HAP-1 (cell line): ENCODE measurements at regions not wholly inside any gene's neighbourhood (a gene's known extent, or its start where the extent isn't known, plus 50 kb on each side); places are given as distances from the start of the nearest gene placed in this dataset.

ENCODE experiments used
- DNase-seq, 2 experiments: peaks; one replicate each; pipeline ENCODE4 v3.0.0-alpha.2; 2016 to 2020; ENCODE audit warnings: low spot score in 2 of 2
- H3K27me3 ChIP-seq: fragments of 250-450 bp; sonication (Bioruptor Pico); 2 replicates; pipeline ENCODE4 v1.5.1; 2020; ENCODE audit warnings: low read depth, mild to moderate bottlenecking, moderate library complexity
- H3K36me3 ChIP-seq: fragments of 250-450 bp; sonication (Bioruptor Pico); replicated peaks from 2 replicates; pipeline ENCODE4 v1.5.1; 2020; ENCODE audit warnings: mild to moderate bottlenecking
- H3K4me1 ChIP-seq: fragments of 250-450 bp; sonication (Bioruptor Pico); 2 replicates; pipeline ENCODE4 v1.5.1; 2020; ENCODE audit warnings: mild to moderate bottlenecking
- H3K4me3 ChIP-seq: fragments of 250-450 bp; sonication (Bioruptor Pico); 2 replicates; pipeline ENCODE4 v1.5.1; 2020; ENCODE audit warnings: mild to moderate bottlenecking, moderate library complexity
- H3K9me3 ChIP-seq: fragments of 250-450 bp; sonication (Bioruptor Pico); 2 replicates; pipeline ENCODE4 v1.5.1; 2020; ENCODE audit warnings: mild to moderate bottlenecking, moderate library complexity
- in situ Hi-C: fragments of 300-500 bp; cut with MboI; formaldehyde crosslinking; loops from 3 replicates; pipeline ENCODE4 v1.14.3; 2020; ENCODE audit warnings: low sequenced_read_pairs, inconsistent platforms, mixed read lengths

DNA sequence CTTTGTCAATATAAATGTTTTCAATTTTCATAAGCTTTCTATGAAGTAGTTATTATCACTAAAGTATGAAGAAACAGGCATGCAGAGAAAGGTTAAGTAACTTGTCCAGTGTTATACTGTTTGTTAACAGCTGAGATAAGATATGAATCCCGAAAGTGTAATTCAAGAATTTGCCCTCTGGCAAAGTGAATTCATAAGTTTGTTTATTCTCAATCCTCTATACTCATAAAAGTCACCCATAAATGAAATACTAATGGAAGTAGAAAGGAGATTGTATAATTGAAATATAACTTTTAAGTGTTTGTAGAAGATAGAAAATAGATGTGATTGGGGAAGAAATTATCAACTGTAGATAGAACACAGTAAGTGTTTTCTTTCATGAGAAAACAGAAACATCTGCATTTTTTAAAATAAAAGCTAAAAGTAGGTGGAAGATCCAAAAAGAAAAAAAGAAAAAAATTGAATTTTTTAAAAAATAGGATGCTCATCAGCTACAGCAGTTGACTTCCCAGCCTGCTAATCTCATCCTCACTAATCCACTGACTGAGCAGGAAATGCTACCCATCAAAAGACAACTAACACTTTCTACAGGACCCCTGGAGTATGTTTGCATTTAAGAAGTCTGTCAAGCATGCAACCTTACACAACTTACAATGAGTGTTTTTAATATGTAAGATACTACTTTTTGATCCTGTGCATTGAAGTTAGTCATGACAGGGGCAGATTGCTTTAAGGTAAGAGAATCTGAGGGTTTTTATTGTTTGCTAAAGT, 878.1 kb downstream of the SI start:
- Histone ChIP-seq H3K4me3 (no peak overlapping the region), H3K9me3 (no peaks in the 10 kb centered on the region), H3K27me3 (no peaks in the 10 kb centered on the region), H3K36me3 (no peaks in the 10 kb centered on the region), H3K4me1 (no peaks in the 10 kb centered on the region)
- DNase-seq = no peak
- in situ Hi-C loops = no loop called here

DNA sequence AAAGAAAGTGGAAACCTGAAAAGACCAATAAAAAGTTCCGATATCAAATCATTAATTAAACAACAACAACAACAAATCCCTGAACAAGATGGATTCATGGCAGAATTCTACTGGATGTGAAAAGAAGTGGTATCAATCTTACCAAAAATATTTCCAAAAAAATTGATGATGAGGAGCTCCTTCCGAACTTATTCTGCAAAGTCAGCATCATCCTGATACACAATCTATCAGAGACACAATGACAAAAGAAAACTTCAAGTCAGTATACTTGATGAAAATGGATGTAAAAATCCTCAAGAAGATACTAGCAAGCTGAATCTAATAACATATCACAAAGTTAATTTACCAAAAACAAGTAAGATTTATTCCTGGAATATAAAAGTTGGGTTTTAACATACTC, 881.8 kb downstream of the SI start:
- in situ Hi-C loops = no loop called here
- H3K27me3 ChIP-seq = no peaks in the 10 kb centered on the region
- H3K36me3 ChIP-seq = no peaks in the 10 kb centered on the region
- no peaks in the 10 kb centered on the region for H3K9me3 ChIP-seq
- H3K4me3 ChIP-seq = no peak overlapping the region
- no peaks in the 10 kb centered on the region; the same call in 1 of the 2 replicates for H3K4me1 ChIP-seq
- no peak for DNase-seq

DNA sequence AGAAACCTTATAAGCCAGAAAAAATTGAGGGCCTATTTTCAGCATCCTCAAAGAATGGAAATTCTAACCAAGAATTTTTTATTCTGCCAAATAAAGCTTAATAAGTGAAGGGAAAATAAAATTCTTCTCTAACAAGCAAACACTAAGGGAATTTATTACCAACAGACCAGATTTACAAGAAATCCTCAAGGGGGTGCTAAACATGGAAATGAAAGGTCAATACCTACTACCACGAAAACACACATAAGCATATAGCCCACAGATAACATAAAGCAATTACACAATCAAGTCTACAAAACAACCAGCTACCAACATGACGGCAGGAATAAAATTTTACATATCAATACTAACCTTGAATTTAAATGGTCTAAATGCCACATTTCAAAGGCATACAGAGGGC, 883.5 kb downstream of the SI start:
- no peaks in the 10 kb centered on the region; the same call in 1 of the 2 replicates for H3K4me1 ChIP-seq
- H3K9me3 ChIP-seq = no peaks in the 10 kb centered on the region
- H3K4me3 ChIP-seq = no peak overlapping the region
- no peaks in the 10 kb centered on the region for H3K36me3 ChIP-seq
- DNase-seq = peak in 1 of 2 experiments; percentile 50
- no peaks in the 10 kb centered on the region for H3K27me3 ChIP-seq
- in situ Hi-C loops = no loop called here

DNA sequence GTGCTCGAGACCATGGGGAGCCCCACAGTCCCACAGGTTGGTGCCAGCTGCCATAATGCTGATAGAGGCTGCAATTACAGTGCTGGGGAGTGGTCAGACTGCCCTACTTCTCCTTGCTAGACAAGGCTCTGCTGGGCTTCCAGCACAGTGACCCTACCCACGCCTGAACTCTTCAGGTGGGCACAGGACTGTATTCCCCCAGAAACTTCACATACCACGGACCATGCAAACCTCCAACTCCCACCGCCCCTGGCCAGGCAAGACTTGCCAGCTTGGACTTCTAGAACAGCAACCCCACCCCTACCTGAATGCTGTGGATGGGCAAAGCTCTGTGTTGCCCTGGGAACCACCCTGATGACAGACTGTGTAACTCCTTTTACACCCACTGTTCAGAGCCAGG, 885.3 kb downstream of the SI start:
- in situ Hi-C loops = no loop called here
- no peaks in the 10 kb centered on the region for H3K36me3 ChIP-seq
- no peaks in the 10 kb centered on the region for H3K27me3 ChIP-seq
- H3K4me3 ChIP-seq = no peak overlapping the region
- H3K4me1 ChIP-seq = no peaks in the 10 kb centered on the region; the same call in 1 of the 2 replicates
- no peaks in the 10 kb centered on the region for H3K9me3 ChIP-seq
- no peak for DNase-seq

DNA sequence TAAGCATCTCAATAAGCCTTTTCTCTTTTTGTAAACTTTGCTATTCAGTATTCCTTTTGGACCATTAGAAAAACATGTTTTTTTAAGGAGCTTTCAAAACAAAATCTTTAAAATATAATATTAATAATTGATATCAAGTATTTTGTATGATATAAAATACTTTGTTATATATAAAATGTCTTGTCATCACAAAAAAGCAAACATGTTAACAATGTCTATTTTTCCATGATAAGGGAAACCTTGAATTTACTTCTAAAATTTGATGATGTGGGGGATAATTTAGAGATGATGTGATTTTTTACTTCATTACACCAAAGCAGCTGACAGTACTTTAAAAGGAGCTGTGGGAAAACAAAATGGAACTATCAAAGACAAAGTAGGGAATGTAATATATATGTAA, 887.7 kb downstream of the SI start:
- no peaks in the 10 kb centered on the region for H3K27me3 ChIP-seq
- no peak overlapping the region for H3K4me3 ChIP-seq
- in situ Hi-C loops = no loop called here
- no peak for DNase-seq
- 0 out of 2 replicates have a peak, but pooled peaks cover under 1% of the 10 kb centered on the region for H3K9me3 ChIP-seq
- H3K4me1 ChIP-seq = no peaks in the 10 kb centered on the region; the same call in 1 of the 2 replicates
- no peaks in the 10 kb centered on the region for H3K36me3 ChIP-seq

DNA sequence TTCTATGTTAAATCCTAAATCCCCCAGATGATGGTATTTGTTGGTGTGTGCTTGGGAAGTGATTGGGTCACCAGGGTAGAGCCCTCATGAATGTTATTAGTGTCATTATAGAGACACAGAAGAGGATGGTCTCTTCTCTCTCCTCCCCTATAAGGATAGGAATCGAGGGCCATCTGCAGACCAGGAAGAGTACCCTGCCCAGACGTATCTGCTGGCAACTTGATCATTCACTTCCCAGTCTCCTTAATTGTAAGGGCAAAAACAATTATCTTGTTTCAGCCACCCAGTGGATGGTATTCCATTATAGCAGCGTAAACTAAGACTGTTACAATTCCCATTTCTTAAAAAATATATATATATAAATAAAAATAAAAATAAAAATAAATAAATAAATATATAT, 892.2 kb downstream of the SI start:
- DNase-seq = no peak
- H3K36me3 ChIP-seq = no peaks in the 10 kb centered on the region
- H3K4me1 ChIP-seq = no peaks in the 10 kb centered on the region
- in situ Hi-C loops = no loop called here
- no peak overlapping the region for H3K4me3 ChIP-seq
- H3K9me3 ChIP-seq = 0 out of 2 replicates have a peak, but pooled peaks cover 3% of the 10 kb centered on the region
- H3K27me3 ChIP-seq = no peaks in the 10 kb centered on the region

DNA sequence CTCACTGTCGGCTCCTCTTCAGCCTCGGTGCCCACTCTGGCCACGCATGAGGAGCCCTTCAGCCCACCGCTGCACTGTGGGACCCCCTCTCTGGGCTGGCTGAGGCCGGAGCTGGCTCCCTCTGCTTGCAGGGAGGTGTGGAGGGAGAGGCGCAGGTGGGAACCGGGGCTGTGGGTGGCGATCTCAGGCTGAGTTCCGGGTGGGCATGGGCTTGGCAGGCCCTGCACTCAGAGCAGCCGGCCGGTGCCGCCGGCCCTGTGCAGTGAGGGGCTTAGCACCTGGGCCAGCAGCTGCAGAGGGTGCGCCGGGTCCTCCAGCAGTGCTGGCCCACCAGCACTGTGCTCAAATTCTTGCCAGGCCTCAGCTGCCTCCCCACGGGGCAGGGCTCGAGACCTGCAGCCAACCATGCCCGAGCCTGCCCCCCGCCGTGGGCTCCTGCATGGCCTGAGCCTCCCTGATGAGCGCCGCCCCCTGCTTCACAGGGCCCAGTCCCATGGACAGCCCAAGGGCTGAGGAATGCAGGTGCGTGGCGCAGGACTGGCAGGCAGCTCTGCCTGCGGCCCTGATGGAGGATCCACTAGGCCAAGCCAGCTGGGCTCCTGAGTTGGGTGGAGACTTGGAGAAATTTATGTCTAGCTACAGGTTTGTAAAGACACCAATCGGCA, 899.1 kb downstream of the SI start:
- no peaks in the 10 kb centered on the region for H3K27me3 ChIP-seq
- no peak for DNase-seq
- H3K9me3 ChIP-seq = no peaks in the 10 kb centered on the region
- H3K36me3 ChIP-seq = no peaks in the 10 kb centered on the region
- in situ Hi-C loops = no loop called here
- H3K4me1 ChIP-seq = no peaks in the 10 kb centered on the region
- H3K4me3 ChIP-seq = no peak overlapping the region

DNA sequence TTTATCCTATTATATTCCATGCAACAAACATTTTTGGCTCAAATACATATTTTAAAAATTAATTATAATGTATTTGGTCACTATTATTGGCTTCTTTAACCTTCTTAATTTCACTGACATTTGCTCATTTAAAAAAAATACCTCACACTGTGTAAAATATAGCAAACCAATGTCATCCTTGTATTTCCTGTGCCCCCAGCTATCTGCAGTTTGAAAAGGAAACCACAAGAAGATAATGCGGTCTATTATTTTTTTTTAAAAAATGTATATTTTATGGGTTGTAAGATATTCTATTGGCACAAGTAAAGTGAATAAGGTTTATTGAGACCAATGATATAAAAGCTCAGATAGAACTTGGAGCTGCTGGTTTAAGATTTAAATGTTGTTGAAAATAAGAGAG, 904.2 kb downstream of the SI start:
- no peak for DNase-seq
- H3K4me3 ChIP-seq = no peak overlapping the region
- H3K36me3 ChIP-seq = no peaks in the 10 kb centered on the region
- no peaks in the 10 kb centered on the region for H3K9me3 ChIP-seq
- no peaks in the 10 kb centered on the region for H3K27me3 ChIP-seq
- in situ Hi-C loops = no loop called here
- H3K4me1 ChIP-seq = no peaks in the 10 kb centered on the region

DNA sequence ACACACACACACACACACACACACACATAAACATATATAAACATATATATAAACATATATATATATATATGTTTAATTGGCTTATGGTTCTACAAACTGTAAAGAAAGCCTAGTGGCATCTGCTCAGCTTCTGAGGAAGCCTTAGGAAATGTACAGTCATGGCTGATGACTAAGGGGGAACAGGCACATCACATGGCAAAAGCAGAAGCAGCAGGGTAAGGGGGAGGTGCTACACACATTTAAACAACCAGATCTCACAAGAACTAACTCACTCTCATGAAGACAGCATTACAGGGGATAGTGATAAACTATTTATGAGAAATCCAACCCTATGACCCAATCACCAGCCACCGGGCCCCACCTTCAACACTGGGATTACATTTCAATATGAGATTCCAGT, 922.9 kb downstream of the SI start:
- no peak for DNase-seq
- in situ Hi-C loops = no loop called here

DNA sequence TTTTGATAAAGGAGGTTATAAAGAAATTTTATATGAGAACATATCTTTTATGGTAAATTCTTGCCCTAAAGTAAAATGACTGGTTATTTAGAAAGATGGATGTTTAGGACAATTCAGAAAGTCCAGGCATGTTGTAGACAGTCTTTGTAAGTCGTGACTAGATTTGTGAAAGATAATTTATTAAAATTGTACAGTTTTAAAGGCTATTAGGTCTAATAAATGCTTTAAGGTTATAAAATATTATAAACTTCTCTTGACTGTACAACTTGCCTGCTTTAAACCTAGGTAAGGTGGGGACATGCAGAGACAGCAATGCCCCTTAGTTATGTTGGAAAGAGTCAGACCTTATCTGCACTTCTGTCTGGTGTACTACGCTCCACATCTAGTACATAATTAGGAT, 933.5 kb downstream of the SI start:
- in situ Hi-C loops = no loop called here
- peaks cover 3% of the 10 kb centered on the region; the same call in 1 of the 2 replicates for H3K9me3 ChIP-seq

More for the DNA sequence above, 922.9 kb downstream of the SI start:
- Histone ChIP-seq H3K27me3 (no peaks in the 10 kb centered on the region), H3K36me3 (no peaks in the 10 kb centered on the region), H3K4me1 (no peaks in the 10 kb centered on the region), H3K4me3 (no peak overlapping the region), H3K9me3 (no peaks in the 10 kb centered on the region)

DNA sequence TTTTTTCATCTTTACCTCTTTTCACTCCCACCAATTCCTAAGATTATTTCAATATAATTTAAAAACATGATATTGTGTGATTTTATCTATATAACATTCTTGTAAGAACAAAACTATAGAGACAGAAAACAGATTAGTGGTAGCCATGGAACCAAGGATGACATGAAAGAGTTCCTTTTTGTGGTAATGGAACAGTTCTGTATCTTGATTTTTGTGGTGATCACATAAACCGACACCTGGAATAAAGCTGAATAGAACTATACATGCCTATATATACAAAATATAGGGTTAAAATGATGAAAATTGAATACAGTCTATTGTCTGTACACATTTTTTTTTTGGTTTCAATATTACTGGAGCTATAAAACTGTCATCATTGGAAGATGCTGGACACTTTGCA, 945.4 kb downstream of the SI start:
- H3K4me1 ChIP-seq = peaks cover 5% of the 10 kb centered on the region; the same call in 1 of the 2 replicates
- H3K27me3 ChIP-seq = no peaks in the 10 kb centered on the region
- no peaks in the 10 kb centered on the region for H3K9me3 ChIP-seq
- in situ Hi-C loops = no loop called here
- no peak overlapping the region for H3K4me3 ChIP-seq
- no peaks in the 10 kb centered on the region for H3K36me3 ChIP-seq
- no peak for DNase-seq

More for the DNA sequence above, 933.5 kb downstream of the SI start:
- no peak for DNase-seq
- H3K4me1 ChIP-seq = no peaks in the 10 kb centered on the region
- no peaks in the 10 kb centered on the region for H3K36me3 ChIP-seq
- no peaks in the 10 kb centered on the region for H3K27me3 ChIP-seq
- no peak overlapping the region for H3K4me3 ChIP-seq

DNA sequence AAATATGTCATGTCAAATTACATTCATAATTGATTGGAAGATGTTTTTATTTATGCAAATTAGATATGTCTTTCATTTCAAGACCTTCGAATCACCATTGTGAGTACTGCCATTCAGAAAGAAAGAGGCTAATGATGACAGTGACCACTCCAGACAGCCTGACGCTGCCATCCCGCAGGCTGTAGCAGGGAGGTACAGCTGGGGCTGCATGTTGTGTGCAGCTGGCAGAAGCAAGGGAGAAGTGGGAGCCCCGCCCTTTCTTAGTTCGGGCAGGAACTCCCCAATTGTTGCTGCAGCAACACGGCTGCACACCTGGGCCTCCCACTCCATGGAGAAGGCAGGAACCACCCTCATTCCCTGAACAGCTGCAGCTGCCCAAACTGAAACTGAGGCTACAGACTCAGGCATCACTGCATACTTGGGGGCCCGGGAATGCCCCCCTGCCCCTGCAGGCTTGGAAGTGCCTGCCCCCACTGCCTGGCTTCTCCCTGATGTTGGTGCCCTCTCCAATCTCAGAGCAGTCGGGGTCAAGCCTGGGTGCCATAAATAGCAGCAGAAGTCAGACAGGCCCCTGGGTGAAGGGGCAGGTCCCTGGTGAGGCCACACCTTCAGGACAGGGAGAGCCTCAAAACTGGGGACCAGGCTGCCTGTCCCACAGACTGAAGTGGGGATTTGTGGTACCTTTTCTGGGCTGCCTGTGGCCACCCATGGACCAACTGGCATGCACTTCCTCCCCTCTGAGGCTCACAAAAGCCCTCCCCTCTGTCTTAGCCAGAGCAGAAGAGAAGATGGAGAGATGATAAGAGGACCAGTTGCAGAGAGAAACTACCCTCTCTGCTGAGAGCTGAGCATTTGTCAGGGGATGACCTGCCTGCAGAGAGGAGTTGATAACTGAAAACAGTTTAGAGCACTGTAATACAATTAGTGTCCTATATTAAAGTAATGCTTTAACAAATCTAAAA, 964.6 kb downstream of the SI start:
- H3K9me3 ChIP-seq = no peaks in the 10 kb centered on the region
- in situ Hi-C loops = no loop called here
- no peak for DNase-seq
- no peaks in the 10 kb centered on the region for H3K4me1 ChIP-seq
- H3K4me3 ChIP-seq = no peak overlapping the region
- H3K27me3 ChIP-seq = no peaks in the 10 kb centered on the region
- no peaks in the 10 kb centered on the region for H3K36me3 ChIP-seq

DNA sequence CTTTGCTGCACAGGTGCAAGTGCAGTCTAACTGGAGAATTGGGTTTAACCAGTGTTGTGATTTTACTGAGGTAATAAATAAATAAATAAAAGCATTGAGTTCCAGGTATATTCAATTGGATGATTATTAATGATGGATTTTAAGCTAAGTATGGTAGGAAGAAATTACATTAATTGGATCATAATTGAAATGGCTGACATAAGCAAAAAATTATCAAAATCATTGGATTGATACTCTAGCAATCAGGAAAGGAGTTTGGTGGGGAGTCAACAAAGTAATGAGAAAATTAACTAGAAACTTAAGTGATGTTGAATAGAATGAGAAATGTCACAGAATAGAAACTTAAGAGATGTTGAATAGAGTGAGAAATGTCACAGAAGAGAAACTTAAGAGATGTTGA, 981.9 kb downstream of the SI start:
- Histone ChIP-seq H3K36me3 (no peaks in the 10 kb centered on the region), H3K9me3 (no peaks in the 10 kb centered on the region), H3K4me3 (no peak overlapping the region), H3K27me3 (no peaks in the 10 kb centered on the region), H3K4me1 (no peaks in the 10 kb centered on the region)
- in situ Hi-C loops = no loop called here
- no peak for DNase-seq
